HepG2 (cell line): ENCODE measurements at regions not wholly inside any gene's neighbourhood (a gene's known extent, or its start where the extent isn't known, plus 50 kb on each side); places are given as distances from the start of the nearest gene placed in this dataset.

ENCODE experiments used
- ATAC-seq: fragments of 200-7000 bp; cut with Tn5 transposase; 3 replicates; pipeline ENCODE4 v1.9.1; 2020; ENCODE audit warnings: mild to moderate bottlenecking, moderate library complexity
- BruUV-seq: library from RNA; stranded (reverse); fragments of 400-500 nt; replicated peaks from 2 replicates; lab custom pipeline; 2021; lab: Mats Ljungman, UMichigan
- CTCF ChIA-PET: fragments of 300-600 bp; formaldehyde crosslinking; extraction: SDS; loops from one replicate; lab custom pipeline; 2021; ENCODE audit warnings: low total read pairs, inconsistent platforms, low intra/inter-chr PET ratio; lab: Yijun Ruan, JAX
- POLR2A ChIA-PET: fragments of 350-600 bp; sonication (Branson Sonifier 250); formaldehyde crosslinking; loops from one replicate; lab custom pipeline; 2020; ENCODE audit warnings: antibody characterized with exemption, inconsistent platforms; lab: Yijun Ruan, JAX
- DNase-seq: peaks from one replicate; pipeline ENCODE4 v3.0.0-alpha.2; 2015; ENCODE audit warnings: low spot score
- FAIRE-seq: peaks from 3 replicates; lab custom pipeline; 2011; peaks lifted over from hg19 to GRCh38; lab: Jason Lieb, UNC
- H2AFZ ChIP-seq: one replicate; pipeline ENCODE4 v1.6.1; 2011; ENCODE audit warnings: low read length, inconsistent platforms
- H3K27ac ChIP-seq: fragments of 300-600 bp; 3 replicates; pipeline ENCODE4 v1.8.0; 2011; ENCODE audit warnings: mixed run types, mild to moderate bottlenecking, mixed read lengths, low read length, inconsistent platforms; ENCODE audit not compliant: insufficient read depth; ENCODE audit errors: extremely low read length
- H3K27me3 ChIP-seq, 2 experiments: fragments of 200-600 bp in 1 of 2; 2 replicates in 1 of 2; 3 replicates in 1 of 2; pipeline versions ENCODE4 v1.6.0 to v1.8.0; 2011; ENCODE audit warnings: low read length in 2 of 2, mild to moderate bottlenecking in 2 of 2, moderate library complexity in 2 of 2, inconsistent platforms in 1 of 2; ENCODE audit not compliant: insufficient read depth in 2 of 2, control insufficient read depth in 1 of 2
- H3K36me3 ChIP-seq, 2 experiments: fragments of 200-600 bp in 1 of 2; replicated peaks in 1 of 2; 2 replicates in 1 of 2; 3 replicates in 1 of 2; pipeline versions ENCODE4 v1.5.1 to v1.8.0; 2011; ENCODE audit warnings: low read length in 2 of 2, inconsistent platforms in 1 of 2; ENCODE audit not compliant: insufficient read depth in 2 of 2, control insufficient read depth in 1 of 2
- H3K4me1 ChIP-seq: 2 replicates; pipeline ENCODE4 v1.5.1; 2012; ENCODE audit warnings: low read length, inconsistent platforms; ENCODE audit not compliant: insufficient read depth
- H3K4me2 ChIP-seq: 2 replicates; pipeline ENCODE4 v1.6.0; 2011; ENCODE audit warnings: low read depth, low read length, inconsistent platforms
- H3K4me3 ChIP-seq, 3 experiments: fragments of 200-600 bp in 1 of 3; sonication (generic), shearing (Covaris generic) in 1 of 3; replicated peaks in 1 of 3; 2 replicates each; pipeline ENCODE4 v1.5.1; 2011 to 2016; ENCODE audit warnings: low read length in 3 of 3, inconsistent platforms in 2 of 3, low read depth in 2 of 3, mild to moderate bottlenecking in 2 of 3, control low read depth in 1 of 3, mixed read lengths in 1 of 3; ENCODE audit not compliant: insufficient read depth in 1 of 3
- H3K79me2 ChIP-seq: one replicate; pipeline ENCODE4 v1.6.1; 2011; ENCODE audit warnings: low read length, inconsistent platforms; ENCODE audit not compliant: insufficient read depth
- H3K9ac ChIP-seq: 2 replicates; pipeline ENCODE4 v1.6.0; 2011; ENCODE audit warnings: mild to moderate bottlenecking, low read depth, low read length, inconsistent platforms; ENCODE audit not compliant: insufficient read depth
- H3K9me3 ChIP-seq: 2 replicates; pipeline ENCODE4 v1.5.1; 2012; ENCODE audit warnings: mild to moderate bottlenecking, low read length
- H4K20me1 ChIP-seq: 2 replicates; pipeline ENCODE4 v1.6.0; 2011; ENCODE audit warnings: inconsistent platforms, mild to moderate bottlenecking, low read length, moderate library complexity; ENCODE audit not compliant: insufficient read depth
- GZF1 ChIP-seq: sonication (generic); formaldehyde crosslinking; IDR thresholded peaks from 2 replicates; pipeline ENCODE4 v1.5.1; 2020; ENCODE audit warnings: mild to moderate bottlenecking, missing genetic modification reagents
- NFYB ChIP-seq: sonication (generic); formaldehyde crosslinking; IDR thresholded peaks from 2 replicates; pipeline ENCODE4 v1.4.0; 2020; ENCODE audit warnings: missing genetic modification reagents
- STAG1 ChIP-seq: sonication (generic); formaldehyde crosslinking; IDR thresholded peaks from 2 replicates; pipeline ENCODE4 v1.4.0; 2020; ENCODE audit warnings: missing genetic modification reagents
- ZNF670 ChIP-seq: sonication (generic); formaldehyde crosslinking; IDR thresholded peaks from 2 replicates; pipeline ENCODE4 v1.8.0; 2022; ENCODE audit warnings: mild to moderate bottlenecking, missing genetic modification reagents, borderline replicate concordance
- WGBS: methylation state at CpG from one replicate; pipeline ENCODE4 v1.1.6; 2017; ENCODE audit warnings: low lambda C conversion rate; 5-methylcytosine and 5-hydroxymethylcytosine counted together
- in situ Hi-C: cut with HindIII; loops from 2 replicates; pipeline ENCODE4 v1.10.0; 2017; ENCODE audit warnings: low pct_unique_long_range_greater_than_20kb; ENCODE audit not compliant: extremely low pct_ligation_motif_present
- intact Hi-C: fragments of 100-400 bp; cut with micrococcal nuclease; formaldehyde crosslinking; loops from one replicate; pipeline ENCODE4 v1.10.0; 2022; ENCODE audit not compliant: unreplicated experiment

DNA sequence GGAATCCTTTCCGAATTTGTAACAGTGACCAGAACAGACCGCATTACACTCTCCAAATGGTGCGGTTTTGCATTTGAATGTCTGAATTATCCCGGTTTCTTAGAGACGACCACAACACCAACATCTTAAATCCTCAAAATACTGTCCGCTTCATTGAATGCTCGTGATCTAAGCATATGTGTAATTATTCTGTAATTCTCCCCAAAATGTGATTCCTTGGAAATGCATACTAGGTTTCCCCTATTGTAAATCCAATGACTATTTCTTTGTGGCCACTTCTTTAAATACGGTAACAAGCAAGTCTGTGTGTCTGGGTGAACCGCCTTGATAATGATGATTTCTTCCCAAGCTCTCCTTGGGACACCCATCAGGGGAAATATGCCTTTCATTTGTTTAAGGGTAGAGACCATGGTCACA is 87.3 kb upstream of the DBX1 start:
- H3K4me2 ChIP-seq = no peak overlapping the region
- H3K9me3 ChIP-seq = no peaks in the 10 kb centered on the region
- H3K27ac ChIP-seq = no peak overlapping the region
- POLR2A ChIA-PET = no interaction called here
- ATAC-seq = no peak
- H3K4me1 ChIP-seq = no peaks in the 10 kb centered on the region
- no peaks in the 10 kb centered on the region for H3K79me2 ChIP-seq
- no peak overlapping the region for H3K9ac ChIP-seq
- CTCF ChIA-PET = no interaction called here
- DNase-seq = no peak
- intact Hi-C loops = no loop called here
- H3K4me3 ChIP-seq = no peak overlapping the region
- TF ChIP-seq NFYB (CRISPR knock-in tag) = no peak
- TF ChIP-seq GZF1 (CRISPR knock-in tag) = 0 out of 2 replicates have a peak, but pooled peaks have one; percentile 46
- H2AFZ ChIP-seq = no peak overlapping the region
- 12% methylated on average over 9 of the region's 9 CpGs for WGBS
- no TSS peak for BruUV-seq
- peaks cover 1 to 33% of the 10 kb centered on the region in 2 experiments; a peak in 3 of 5 replicates for H3K27me3 ChIP-seq
- H4K20me1 ChIP-seq = no peaks in the 10 kb centered on the region
- FAIRE-seq = no peak
- in situ Hi-C loops = no loop called here
- no peaks in the 10 kb centered on the region for H3K36me3 ChIP-seq

DNA sequence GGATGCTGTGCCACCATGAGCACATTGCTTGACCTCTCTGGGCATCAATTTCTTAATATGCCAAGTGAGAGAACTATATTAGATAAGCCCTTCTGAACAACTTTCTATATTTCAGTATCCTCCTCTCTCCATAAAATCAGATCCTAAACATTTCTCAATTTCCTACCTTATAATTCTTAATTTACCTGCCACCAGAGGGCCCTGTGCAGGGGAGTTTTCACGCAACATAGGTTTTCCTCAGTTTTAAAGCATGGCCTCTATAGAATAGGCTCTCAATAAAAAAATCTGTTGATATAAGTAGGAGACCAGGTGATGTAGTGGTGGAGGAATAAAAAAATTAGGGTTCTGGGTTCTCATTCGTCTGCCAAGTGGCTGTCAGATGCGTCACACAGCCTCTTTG is 83.7 kb upstream of the DBX1 start:
- in situ Hi-C loops = loop anchor here (5.0 kb wide), 1 partner anchor 108 kb away; no protein-coding TSS in a partner anchor
- no peak overlapping the region for H3K9ac ChIP-seq
- 18% methylated on average over 3 of the region's 3 CpGs for WGBS
- no peaks in the 10 kb centered on the region for H3K36me3 ChIP-seq
- H3K9me3 ChIP-seq = no peaks in the 10 kb centered on the region
- H3K27ac ChIP-seq = no peak overlapping the region
- H4K20me1 ChIP-seq = no peaks in the 10 kb centered on the region
- H2AFZ ChIP-seq = no peak overlapping the region
- no TSS peak for BruUV-seq
- no peak for DNase-seq
- intact Hi-C loops = loop anchor here (1.0 kb wide), 2 partner anchors 93 to 110 kb away; no protein-coding TSS in a partner anchor
- H3K4me3 ChIP-seq = no peak overlapping the region
- FAIRE-seq = no peak
- H3K4me2 ChIP-seq = no peak overlapping the region
- no peak for ATAC-seq
- H3K79me2 ChIP-seq = no peaks in the 10 kb centered on the region
- peaks cover 1 to 19% of the 10 kb centered on the region in 2 experiments; a peak in 3 of 5 replicates for H3K27me3 ChIP-seq
- ChIA-PET POLR2A (no interaction called here), CTCF (interaction anchor here (1.8 to 2.2 kb wide), 2 partner anchors 93 to 110 kb away, joined by 8 to 10 read pairs; no protein-coding TSS in a partner anchor)
- H3K4me1 ChIP-seq = no peaks in the 10 kb centered on the region
- TF ChIP-seq STAG1 (CRISPR knock-in tag) = peak; percentile 9; the same call in 1 of the 2 replicates
- no peak for TF ChIP-seq ZNF670
